AG09309 (cell line): ENCODE measurements at regions not wholly inside any gene's neighbourhood (a gene's known extent, or its start where the extent isn't known, plus 50 kb on each side); places are given as distances from the start of the nearest gene placed in this dataset.

ENCODE experiments used
- DNase-seq: peaks from one replicate; pipeline ENCODE4 v3.0.0-alpha.2; 2010; ENCODE audit warnings: low read depth
- H3K4me3 ChIP-seq: 2 replicates; pipeline ENCODE4 v1.5.1; 2011; ENCODE audit warnings: mild to moderate bottlenecking, low read depth, low read length, moderate library complexity; ENCODE audit not compliant: control insufficient read depth
- TF ChIP-seq, protein P1 (sequence below): IDR thresholded peaks from 2 replicates; pipeline ENCODE4 v1.5.1; 2011; ENCODE audit warnings: mild to moderate bottlenecking, low read depth, low read length, inconsistent platforms; ENCODE audit not compliant: insufficient read depth, control insufficient read depth; ENCODE audit errors: missing control alignments

DNA sequence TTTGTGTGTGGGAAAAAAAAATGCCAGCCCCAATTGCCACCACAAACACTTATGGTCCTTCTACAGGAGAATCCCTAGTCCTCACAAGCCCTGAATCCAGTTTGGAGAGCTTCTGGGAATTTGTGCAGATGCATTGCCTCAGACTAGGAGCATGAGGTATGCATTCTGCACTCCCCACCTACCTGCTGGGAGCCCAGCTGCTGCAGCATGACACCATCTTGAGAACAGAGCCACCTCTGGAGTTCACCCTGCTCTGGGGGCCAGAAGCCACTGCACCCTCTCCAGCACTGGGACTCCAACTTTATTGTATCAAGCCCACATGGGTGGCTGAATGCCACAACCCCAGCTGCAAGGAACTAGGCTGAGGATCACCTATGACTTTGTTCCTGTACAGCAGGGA, 568.5 kb upstream of the ID4 start:
- TF ChIP-seq, protein P1, sequence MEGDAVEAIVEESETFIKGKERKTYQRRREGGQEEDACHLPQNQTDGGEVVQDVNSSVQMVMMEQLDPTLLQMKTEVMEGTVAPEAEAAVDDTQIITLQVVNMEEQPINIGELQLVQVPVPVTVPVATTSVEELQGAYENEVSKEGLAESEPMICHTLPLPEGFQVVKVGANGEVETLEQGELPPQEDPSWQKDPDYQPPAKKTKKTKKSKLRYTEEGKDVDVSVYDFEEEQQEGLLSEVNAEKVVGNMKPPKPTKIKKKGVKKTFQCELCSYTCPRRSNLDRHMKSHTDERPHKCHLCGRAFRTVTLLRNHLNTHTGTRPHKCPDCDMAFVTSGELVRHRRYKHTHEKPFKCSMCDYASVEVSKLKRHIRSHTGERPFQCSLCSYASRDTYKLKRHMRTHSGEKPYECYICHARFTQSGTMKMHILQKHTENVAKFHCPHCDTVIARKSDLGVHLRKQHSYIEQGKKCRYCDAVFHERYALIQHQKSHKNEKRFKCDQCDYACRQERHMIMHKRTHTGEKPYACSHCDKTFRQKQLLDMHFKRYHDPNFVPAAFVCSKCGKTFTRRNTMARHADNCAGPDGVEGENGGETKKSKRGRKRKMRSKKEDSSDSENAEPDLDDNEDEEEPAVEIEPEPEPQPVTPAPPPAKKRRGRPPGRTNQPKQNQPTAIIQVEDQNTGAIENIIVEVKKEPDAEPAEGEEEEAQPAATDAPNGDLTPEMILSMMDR: no peak
- no peak for DNase-seq

DNA sequence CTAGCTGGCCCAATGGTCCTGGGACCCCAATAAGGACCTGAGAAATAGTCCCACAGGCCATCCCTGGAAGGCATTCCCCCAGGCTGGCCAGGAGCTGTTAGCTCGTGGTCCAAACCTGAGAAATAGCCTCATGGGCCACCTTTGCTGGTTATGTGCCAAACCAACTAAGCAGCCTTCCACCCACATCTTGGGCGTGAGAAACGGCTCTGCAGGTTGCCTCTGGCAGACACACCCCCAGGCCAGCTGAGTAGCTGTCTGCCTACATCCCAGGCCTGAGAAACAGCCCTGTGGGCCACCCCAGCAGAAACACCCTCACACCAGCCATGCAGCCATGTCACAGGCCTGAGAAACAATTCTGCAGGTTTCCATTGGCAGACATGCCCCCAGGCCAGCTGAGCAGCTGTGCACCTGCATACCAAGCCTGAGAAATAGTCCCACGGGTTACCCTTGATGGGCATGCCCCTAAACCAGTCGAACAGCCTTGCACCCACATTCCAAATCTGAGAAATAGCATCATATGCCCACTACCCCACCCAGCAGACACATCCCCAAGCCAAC, 567.8 kb upstream of the ID4 start:
- no peak overlapping the region for H3K4me3 ChIP-seq
- TF ChIP-seq, protein P1: no peak
- no peak for DNase-seq

More for the DNA sequence above, 568.5 kb upstream of the ID4 start:
- H3K4me3 ChIP-seq: no peak overlapping the region

DNA sequence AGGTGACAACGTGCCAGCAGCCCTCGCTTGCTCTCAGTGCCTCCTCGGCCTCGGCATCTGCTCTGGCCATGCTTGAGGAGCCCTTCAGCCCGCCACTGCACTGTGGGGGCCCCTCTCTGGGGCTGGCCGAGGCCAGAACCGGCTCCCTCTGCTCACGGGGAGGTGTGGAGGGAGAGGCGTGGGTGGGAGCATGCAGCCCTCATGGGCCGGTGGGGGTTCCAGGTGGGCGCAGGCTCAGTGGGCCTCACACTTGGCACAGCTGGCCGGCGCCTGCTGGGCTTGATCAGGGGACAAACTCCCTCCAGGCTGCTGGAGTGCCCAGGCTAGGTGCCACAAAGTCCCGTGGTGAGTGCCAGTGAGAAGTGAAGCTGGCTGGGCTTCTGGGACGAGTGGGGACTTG, 566.6 kb upstream of the ID4 start:
- H3K4me3 ChIP-seq: no peak overlapping the region
- no peak for DNase-seq
- TF ChIP-seq, protein P1: no peak

DNA sequence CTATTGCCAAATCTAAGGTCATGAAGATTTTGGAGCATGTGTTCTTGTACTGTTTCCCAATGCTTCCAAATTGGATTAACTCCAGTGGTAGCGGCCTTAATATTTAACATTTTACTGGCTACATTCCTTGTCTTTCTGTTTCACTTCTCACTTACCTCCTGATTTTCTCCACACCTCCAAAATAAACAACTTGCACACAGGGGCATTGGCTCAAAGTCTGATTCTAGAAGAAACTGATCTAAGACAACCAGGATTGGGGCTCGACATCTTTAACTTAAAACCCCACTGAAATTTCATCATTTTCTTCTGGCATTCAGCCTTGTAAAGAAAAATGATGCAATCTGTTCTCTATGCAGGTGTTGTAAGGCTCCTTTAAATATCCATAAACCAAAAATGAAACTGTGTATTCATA, 557.9 kb upstream of the ID4 start:
- no peak overlapping the region for H3K4me3 ChIP-seq
- no peak for DNase-seq
- TF ChIP-seq, protein P1: no peak

DNA sequence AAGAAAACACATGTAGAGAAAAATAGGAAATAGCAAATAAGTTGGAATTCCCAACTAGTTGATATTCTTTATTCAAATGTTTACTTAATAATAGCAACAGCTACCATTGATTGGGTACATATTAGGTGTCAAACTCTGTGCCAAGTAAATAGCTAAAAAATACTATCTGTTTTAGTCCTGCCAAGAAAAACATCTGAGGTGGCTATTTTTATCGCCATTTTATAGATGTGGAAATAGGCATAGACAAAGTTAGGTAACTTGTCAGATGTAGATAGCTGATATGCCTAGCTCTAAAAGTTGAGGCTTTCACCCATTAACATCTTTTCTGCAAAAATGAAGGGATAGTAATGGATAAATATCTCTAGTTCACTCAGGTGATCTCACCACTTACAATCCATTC, 549.2 kb upstream of the ID4 start:
- no peak for DNase-seq
- TF ChIP-seq, protein P1: no peak
- no peak overlapping the region for H3K4me3 ChIP-seq

DNA sequence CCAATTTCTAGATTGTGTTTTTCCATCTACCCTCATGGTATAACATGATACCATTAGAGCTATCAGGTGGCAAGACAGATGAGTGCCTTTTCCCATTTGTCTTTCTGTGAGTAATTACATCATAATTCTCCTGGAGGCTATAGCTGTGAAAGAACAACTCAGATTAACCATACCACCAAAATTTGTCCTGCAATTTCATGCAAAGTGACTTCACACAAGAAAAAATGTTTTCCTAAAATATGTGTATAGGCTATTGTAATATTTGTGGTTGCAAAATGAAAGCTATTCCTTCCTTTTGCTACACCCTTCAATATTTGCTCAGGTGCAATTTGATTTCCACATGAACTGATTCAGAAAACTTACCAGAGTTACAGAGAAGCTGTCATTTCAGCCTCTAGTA, 547.7 kb upstream of the ID4 start:
- TF ChIP-seq, protein P1: no peak
- H3K4me3 ChIP-seq: no peak overlapping the region
- DNase-seq: no peak

DNA sequence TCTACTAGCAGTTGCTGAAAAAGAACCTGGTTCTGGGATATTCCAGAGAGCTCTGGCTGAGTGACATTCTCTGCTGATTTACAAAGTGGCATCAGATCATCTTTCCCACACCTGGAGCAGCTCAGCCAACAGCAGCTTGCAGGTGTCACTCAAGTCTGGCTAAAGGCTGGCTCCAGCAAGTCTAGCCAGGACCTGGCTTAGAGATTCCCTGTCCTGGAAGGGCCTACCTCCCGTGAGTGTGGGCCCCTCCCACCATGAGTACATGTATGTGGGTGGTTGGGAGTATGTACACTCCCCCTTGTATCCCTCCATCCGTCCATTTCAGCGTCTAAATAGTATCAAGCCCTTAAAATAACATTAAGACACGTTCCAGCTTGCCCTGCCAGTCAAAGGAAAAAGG, 539.3 kb upstream of the ID4 start:
- TF ChIP-seq, protein P1: no peak
- no peak for DNase-seq
- no peak overlapping the region for H3K4me3 ChIP-seq
